Ishikawa (cell line): ENCODE measurements at regions not wholly inside any gene's neighbourhood (a gene's known extent, or its start where the extent isn't known, plus 50 kb on each side); places are given as distances from the start of the nearest gene placed in this dataset.
A peak's percentile ranks its signal among the peaks of the same experiment; 100 is the strongest.

Experiments used
- CEBPB ChIP-seq: IDR thresholded peaks from 2 replicates; pipeline ENCODE4 v1.6.1; 2012
- CREB1 ChIP-seq: IDR thresholded peaks from 2 replicates; pipeline ENCODE4 v1.6.1; 2012; ENCODE audit warnings: low read depth
- EGR1 ChIP-seq: IDR thresholded peaks from 2 replicates; pipeline ENCODE4 v1.6.1; 2012
- EP300 ChIP-seq: IDR thresholded peaks from 2 replicates; pipeline ENCODE4 v1.6.1; 2012; ENCODE audit warnings: borderline replicate concordance
- FOXM1 ChIP-seq: IDR thresholded peaks from 2 replicates; pipeline ENCODE4 v1.6.1; 2012; ENCODE audit warnings: low read depth, borderline replicate concordance
- MAX ChIP-seq: IDR thresholded peaks from 2 replicates; pipeline ENCODE4 v1.6.1; 2012
- NFIC ChIP-seq: IDR thresholded peaks from 2 replicates; pipeline ENCODE4 v1.6.1; 2012
- RAD21 ChIP-seq: IDR thresholded peaks from 2 replicates; pipeline ENCODE4 v1.6.1; 2012; ENCODE audit warnings: low read depth
- REST ChIP-seq: IDR thresholded peaks from 2 replicates; pipeline ENCODE4 v1.6.1; 2012; ENCODE audit warnings: low read depth, mild to moderate bottlenecking
- TAF1 ChIP-seq: IDR thresholded peaks from 2 replicates; pipeline ENCODE4 v1.6.1; 2012; ENCODE audit warnings: low read depth, mild to moderate bottlenecking
- TCF12 ChIP-seq: IDR thresholded peaks from 2 replicates; pipeline ENCODE4 v1.6.1; 2012; ENCODE audit warnings: low read depth
- TEAD4 ChIP-seq: IDR thresholded peaks from 2 replicates; pipeline ENCODE4 v1.6.1; 2012
- USF1 ChIP-seq: IDR thresholded peaks from 2 replicates; pipeline ENCODE4 v1.6.1; 2012
- YY1 ChIP-seq: IDR thresholded peaks from 2 replicates; pipeline ENCODE4 v1.6.1; 2012; ENCODE audit warnings: low read depth
- ZBTB7A ChIP-seq: IDR thresholded peaks from 2 replicates; pipeline ENCODE4 v1.6.1; 2012; ENCODE audit warnings: low read depth

GRCh38 chr6:120395784-120396183 lies 938.5 kb downstream of the TBC1D32 start:
- TF ChIP-seq FOXM1 (no peak), MAX (no peak), NFIC (no peak), CREB1 (no peak), REST (no peak), TCF12 (no peak), EP300 (no peak)

- TF ChIP-seq TAF1 = no peak
- TF ChIP-seq CEBPB = no peak
- no peak for TF ChIP-seq MAX
These were observed 939.0 kb downstream of the TBC1D32 start for GRCh38 chr6:120395330-120395729.

GRCh38 chr6:120392941-120393340 lies 941.3 kb downstream of the TBC1D32 start:
- TF ChIP-seq EP300 (no peak), ZBTB7A (no peak), NFIC (no peak), TCF12 (no peak), RAD21 (no peak), FOXM1 (no peak), CREB1 (no peak), EGR1 (no peak), TAF1 (no peak), CEBPB (no peak), USF1 (no peak), MAX (no peak), YY1 (no peak), TEAD4 (no peak), REST (no peak)

- TF ChIP-seq TEAD4 (no peak), USF1 (no peak), TCF12 (no peak)
These were observed 949.6 kb downstream of the TBC1D32 start for GRCh38 chr6:120384671-120385070.

GRCh38 chr6:120383681-120384080 lies 950.6 kb downstream of the TBC1D32 start:
- TF ChIP-seq CEBPB (no peak), EGR1 (no peak), NFIC (no peak)

- TF ChIP-seq TEAD4 = no peak
- TF ChIP-seq YY1 = no peak
- no peak for TF ChIP-seq ZBTB7A
- TF ChIP-seq RAD21 = peak; percentile 59
- TF ChIP-seq USF1 = no peak
These were observed 955.6 kb downstream of the TBC1D32 start for GRCh38 chr6:120378582-120379220.

- TF ChIP-seq EGR1 = no peak
- TF ChIP-seq TEAD4 = no peak
- TF ChIP-seq USF1 = no peak
- no peak for TF ChIP-seq CREB1
- no peak for TF ChIP-seq ZBTB7A
- no peak for TF ChIP-seq YY1
These were observed 961.1 kb downstream of the TBC1D32 start for GRCh38 chr6:120373185-120373584.
